GM23338 (cell line): ENCODE measurements at regions not wholly inside any gene's neighbourhood (a gene's known extent, or its start where the extent isn't known, plus 50 kb on each side); places are given as distances from the start of the nearest gene placed in this dataset.
A peak's percentile ranks its signal among the peaks of the same experiment; 100 is the strongest.

Experiments used
- ATAC-seq: fragments of 200-7000 bp; cut with Tn5 transposase; 3 replicates; pipeline ENCODE4 v1.9.1; 2020
- DNase-seq: peaks from one replicate; pipeline ENCODE4 v3.0.0-alpha.2; 2015; ENCODE audit warnings: low spot score
- H2AFZ ChIP-seq: fragments of 200-600 bp; sonication (generic); 2 replicates; pipeline ENCODE4 v1.8.0; 2016; ENCODE audit warnings: antibody characterized with exemption, mild to moderate bottlenecking, moderate library complexity
- H3F3A ChIP-seq: fragments of 200-600 bp; sonication (generic); replicated peaks from 2 replicates; pipeline ENCODE4 v1.8.0; 2017; ENCODE audit warnings: antibody characterized with exemption, mixed run types, low read depth
- H3K27ac ChIP-seq: fragments of 200-600 bp; sonication (generic); 2 replicates; pipeline ENCODE4 v1.6.1; 2016; ENCODE audit warnings: low read depth
- H3K27me3 ChIP-seq: fragments of 200-600 bp; sonication (generic); 2 replicates; pipeline ENCODE4 v1.8.0; 2016; ENCODE audit warnings: mild to moderate bottlenecking, mixed run types, moderate library complexity; ENCODE audit not compliant: insufficient read depth
- H3K36me3 ChIP-seq: fragments of 200-600 bp; sonication (generic); 2 replicates; pipeline ENCODE4 v1.8.0; 2016; ENCODE audit warnings: mild to moderate bottlenecking; ENCODE audit not compliant: insufficient read depth
- H3K4me1 ChIP-seq: fragments of 200-600 bp; sonication (generic); 2 replicates; pipeline ENCODE4 v1.8.0; 2016; ENCODE audit warnings: mild to moderate bottlenecking, moderate library complexity; ENCODE audit not compliant: insufficient read depth
- H3K4me2 ChIP-seq: fragments of 200-600 bp; sonication (generic); 2 replicates; pipeline ENCODE4 v1.7.1; 2017; ENCODE audit warnings: mixed run types
- H3K4me3 ChIP-seq: fragments of 200-600 bp; sonication (generic); 2 replicates; pipeline ENCODE4 v1.6.1; 2016; ENCODE audit warnings: mixed run types
- H3K79me2 ChIP-seq: fragments of 200-600 bp; sonication (generic); replicated peaks from 2 replicates; pipeline ENCODE4 v1.8.0; 2017; ENCODE audit warnings: mild to moderate bottlenecking; ENCODE audit not compliant: insufficient read depth
- H3K9me2 ChIP-seq: fragments of 200-600 bp; sonication (generic); 2 replicates; pipeline ENCODE4 v1.8.0; 2017; ENCODE audit not compliant: insufficient read depth
- H4K20me1 ChIP-seq: fragments of 200-600 bp; sonication (generic); replicated peaks from 2 replicates; pipeline ENCODE4 v1.8.0; 2017; ENCODE audit warnings: mild to moderate bottlenecking; ENCODE audit not compliant: insufficient read depth
- H3K27ac Mint-ChIP-seq: 2 replicates; pipeline ENCODE4 v1.8.0; 2020; ENCODE audit warnings: inconsistent platforms, mild to moderate bottlenecking, moderate library complexity, mixed read lengths
- H3K27me3 Mint-ChIP-seq: 3 replicates; pipeline ENCODE4 v1.8.0; 2022; ENCODE audit warnings: low read depth, mild to moderate bottlenecking, moderate library complexity, mixed read lengths, inconsistent platforms; ENCODE audit not compliant: insufficient read depth, poor library complexity
- H3K36me3 Mint-ChIP-seq: 3 replicates; pipeline ENCODE4 v1.8.0; 2021; ENCODE audit warnings: low read depth, mild to moderate bottlenecking, inconsistent platforms, moderate library complexity, mixed read lengths
- H3K4me1 Mint-ChIP-seq: 3 replicates; pipeline ENCODE4 v1.8.0; 2020; ENCODE audit warnings: mild to moderate bottlenecking, inconsistent platforms, mixed read lengths
- H3K4me3 Mint-ChIP-seq: 3 replicates; pipeline ENCODE4 v1.8.0; 2021; ENCODE audit warnings: moderate library complexity, mild to moderate bottlenecking, inconsistent platforms, mixed read lengths
- H3K9me3 Mint-ChIP-seq: 3 replicates; pipeline ENCODE4 v1.8.0; 2020; ENCODE audit warnings: moderate library complexity, mild to moderate bottlenecking, inconsistent platforms, mixed read lengths
- CREB1 ChIP-seq: fragments of 250-450 bp; sonication (Bioruptor Pico); IDR thresholded peaks from 2 replicates; pipeline ENCODE4 v1.5.0; 2020; ENCODE audit warnings: low read depth, mild to moderate bottlenecking, moderate library complexity
- EZH2 ChIP-seq: fragments of 200-600 bp; sonication (generic); IDR thresholded peaks from one replicate; pipeline ENCODE4 v1.8.0; 2017; ENCODE audit warnings: antibody characterized with exemption, mild to moderate bottlenecking, low read depth; ENCODE audit not compliant: unreplicated experiment
- EZH2phosphoT487 ChIP-seq: fragments of 200-600 bp; sonication (generic); IDR thresholded peaks from one replicate; pipeline ENCODE4 v1.8.1; 2018; ENCODE audit warnings: antibody characterized with exemption; ENCODE audit not compliant: unreplicated experiment
- JUNB ChIP-seq: IDR thresholded peaks from one replicate; pipeline ENCODE4 v1.6.1; 2016; ENCODE audit warnings: antibody characterized with exemption; ENCODE audit not compliant: unreplicated experiment
- NANOG ChIP-seq: IDR thresholded peaks from 2 replicates; pipeline ENCODE4 v1.6.1; 2016; ENCODE audit warnings: antibody characterized with exemption, borderline replicate concordance
- POLR2AphosphoS5 ChIP-seq: IDR thresholded peaks from 2 replicates; pipeline ENCODE4 v1.6.1; 2016; ENCODE audit warnings: antibody characterized with exemption, low read depth
- STAT1 ChIP-seq: IDR thresholded peaks from one replicate; pipeline ENCODE4 v1.6.1; 2016; ENCODE audit warnings: antibody characterized with exemption; ENCODE audit not compliant: unreplicated experiment
- ZNF114 ChIP-seq: fragments of 250-450 bp; sonication (Bioruptor Pico); IDR thresholded peaks from 2 replicates; pipeline ENCODE4 v1.5.0; 2020; ENCODE audit warnings: mild to moderate bottlenecking, moderate library complexity
- ZNF331 ChIP-seq: fragments of 250-450 bp; sonication (Bioruptor Pico); IDR thresholded peaks from 2 replicates; pipeline ENCODE4 v1.5.0; 2020; ENCODE audit warnings: low read depth, mild to moderate bottlenecking, moderate library complexity
- TF ChIP-seq, protein P1 (sequence below), 2 experiments: fragments of 200-600 bp in 1 of 2; sonication (generic) in 1 of 2; conservative IDR thresholded peaks; 2 replicates each; pipeline versions ENCODE4 v1.5.1 to v1.6.1; 2016 to 2017; ENCODE audit warnings: antibody characterized with exemption in 2 of 2, low read depth in 2 of 2, mild to moderate bottlenecking in 2 of 2, moderate library complexity in 1 of 2
- TF ChIP-seq, protein P2 (sequence below): IDR thresholded peaks from one replicate; pipeline ENCODE4 v1.6.1; 2018; ENCODE audit warnings: antibody characterized with exemption; ENCODE audit not compliant: unreplicated experiment
- TF ChIP-seq, protein P3 (sequence below): fragments of 250-450 bp; sonication (Bioruptor Pico); IDR thresholded peaks from 2 replicates; pipeline ENCODE4 v1.5.0; 2020; ENCODE audit warnings: mild to moderate bottlenecking, moderate library complexity
- TF ChIP-seq, protein P4 (sequence below): IDR thresholded peaks from 2 replicates; pipeline ENCODE4 v1.6.1; 2016; ENCODE audit warnings: antibody characterized with exemption

DNA sequence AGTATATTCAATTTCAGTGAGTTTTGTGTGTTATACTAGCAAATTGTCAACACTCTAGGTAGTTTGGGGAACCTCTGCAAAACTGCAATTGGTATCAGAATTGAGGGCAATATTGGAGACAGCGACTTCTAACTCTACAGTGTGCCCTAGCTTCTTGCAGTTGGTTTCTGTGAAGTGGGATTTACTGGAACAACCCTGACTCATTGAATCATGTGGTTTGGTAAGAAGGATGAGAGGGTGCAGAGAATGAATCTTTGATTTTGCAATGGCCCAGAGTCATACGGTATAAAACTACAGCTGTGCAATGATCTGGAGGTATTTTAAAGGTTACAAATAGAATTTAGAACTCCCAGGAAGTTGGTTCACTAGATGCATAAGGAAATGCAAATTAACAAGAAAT, 129.1 kb upstream of the PPP1R3A start:
- peak overlapping the region; percentile 54; the same call in 1 of the 2 replicates for H2AFZ ChIP-seq
- ATAC-seq (no peak), DNase-seq (no peak)

More for the DNA sequence above, 129.1 kb upstream of the PPP1R3A start:
- H3K4me1 ChIP-seq, result no peaks in the 10 kb centered on the region
- H3K4me2 ChIP-seq, result no peak overlapping the region
- H3K79me2 ChIP-seq, result no peaks in the 10 kb centered on the region
- Mint-ChIP-seq H3K27ac (no peak overlapping the region), H3K4me3 (no peak overlapping the region), H3K36me3 (no peaks in the 10 kb centered on the region), H3K4me1 (no peaks in the 10 kb centered on the region; the same call in 2 of the 3 replicates), H3K27me3 (no peaks in the 10 kb centered on the region), H3K9me3 (no peaks in the 10 kb centered on the region)
- H3K36me3 ChIP-seq, result no peaks in the 10 kb centered on the region
- H3K4me3 ChIP-seq, result no peak overlapping the region
- no peaks in the 10 kb centered on the region for H3F3A ChIP-seq
- H4K20me1 ChIP-seq, result no peaks in the 10 kb centered on the region
- H3K27me3 ChIP-seq, result no peaks in the 10 kb centered on the region
- no peak for TF ChIP-seq EZH2phosphoT487
- TF ChIP-seq EZH2, result no peak
- TF ChIP-seq ZNF331 (CRISPR knock-in tag), result no peak
- TF ChIP-seq NANOG, result no peak
- no peak for TF ChIP-seq ZNF114 (CRISPR knock-in tag)
- TF ChIP-seq, protein P1, sequence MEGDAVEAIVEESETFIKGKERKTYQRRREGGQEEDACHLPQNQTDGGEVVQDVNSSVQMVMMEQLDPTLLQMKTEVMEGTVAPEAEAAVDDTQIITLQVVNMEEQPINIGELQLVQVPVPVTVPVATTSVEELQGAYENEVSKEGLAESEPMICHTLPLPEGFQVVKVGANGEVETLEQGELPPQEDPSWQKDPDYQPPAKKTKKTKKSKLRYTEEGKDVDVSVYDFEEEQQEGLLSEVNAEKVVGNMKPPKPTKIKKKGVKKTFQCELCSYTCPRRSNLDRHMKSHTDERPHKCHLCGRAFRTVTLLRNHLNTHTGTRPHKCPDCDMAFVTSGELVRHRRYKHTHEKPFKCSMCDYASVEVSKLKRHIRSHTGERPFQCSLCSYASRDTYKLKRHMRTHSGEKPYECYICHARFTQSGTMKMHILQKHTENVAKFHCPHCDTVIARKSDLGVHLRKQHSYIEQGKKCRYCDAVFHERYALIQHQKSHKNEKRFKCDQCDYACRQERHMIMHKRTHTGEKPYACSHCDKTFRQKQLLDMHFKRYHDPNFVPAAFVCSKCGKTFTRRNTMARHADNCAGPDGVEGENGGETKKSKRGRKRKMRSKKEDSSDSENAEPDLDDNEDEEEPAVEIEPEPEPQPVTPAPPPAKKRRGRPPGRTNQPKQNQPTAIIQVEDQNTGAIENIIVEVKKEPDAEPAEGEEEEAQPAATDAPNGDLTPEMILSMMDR (conservative IDR thresholded peaks at IDR 0.05; ENCODE audit: low read depth in 2 of 2), result no peak
- no peak for TF ChIP-seq CREB1 (CRISPR knock-in tag)
- TF ChIP-seq STAT1, result no peak
- no peak for TF ChIP-seq JUNB
- TF ChIP-seq POLR2AphosphoS5, result no peak
- TF ChIP-seq, protein P2, sequence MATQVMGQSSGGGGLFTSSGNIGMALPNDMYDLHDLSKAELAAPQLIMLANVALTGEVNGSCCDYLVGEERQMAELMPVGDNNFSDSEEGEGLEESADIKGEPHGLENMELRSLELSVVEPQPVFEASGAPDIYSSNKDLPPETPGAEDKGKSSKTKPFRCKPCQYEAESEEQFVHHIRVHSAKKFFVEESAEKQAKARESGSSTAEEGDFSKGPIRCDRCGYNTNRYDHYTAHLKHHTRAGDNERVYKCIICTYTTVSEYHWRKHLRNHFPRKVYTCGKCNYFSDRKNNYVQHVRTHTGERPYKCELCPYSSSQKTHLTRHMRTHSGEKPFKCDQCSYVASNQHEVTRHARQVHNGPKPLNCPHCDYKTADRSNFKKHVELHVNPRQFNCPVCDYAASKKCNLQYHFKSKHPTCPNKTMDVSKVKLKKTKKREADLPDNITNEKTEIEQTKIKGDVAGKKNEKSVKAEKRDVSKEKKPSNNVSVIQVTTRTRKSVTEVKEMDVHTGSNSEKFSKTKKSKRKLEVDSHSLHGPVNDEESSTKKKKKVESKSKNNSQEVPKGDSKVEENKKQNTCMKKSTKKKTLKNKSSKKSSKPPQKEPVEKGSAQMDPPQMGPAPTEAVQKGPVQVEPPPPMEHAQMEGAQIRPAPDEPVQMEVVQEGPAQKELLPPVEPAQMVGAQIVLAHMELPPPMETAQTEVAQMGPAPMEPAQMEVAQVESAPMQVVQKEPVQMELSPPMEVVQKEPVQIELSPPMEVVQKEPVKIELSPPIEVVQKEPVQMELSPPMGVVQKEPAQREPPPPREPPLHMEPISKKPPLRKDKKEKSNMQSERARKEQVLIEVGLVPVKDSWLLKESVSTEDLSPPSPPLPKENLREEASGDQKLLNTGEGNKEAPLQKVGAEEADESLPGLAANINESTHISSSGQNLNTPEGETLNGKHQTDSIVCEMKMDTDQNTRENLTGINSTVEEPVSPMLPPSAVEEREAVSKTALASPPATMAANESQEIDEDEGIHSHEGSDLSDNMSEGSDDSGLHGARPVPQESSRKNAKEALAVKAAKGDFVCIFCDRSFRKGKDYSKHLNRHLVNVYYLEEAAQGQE, result no peak
- TF ChIP-seq, protein P3, sequence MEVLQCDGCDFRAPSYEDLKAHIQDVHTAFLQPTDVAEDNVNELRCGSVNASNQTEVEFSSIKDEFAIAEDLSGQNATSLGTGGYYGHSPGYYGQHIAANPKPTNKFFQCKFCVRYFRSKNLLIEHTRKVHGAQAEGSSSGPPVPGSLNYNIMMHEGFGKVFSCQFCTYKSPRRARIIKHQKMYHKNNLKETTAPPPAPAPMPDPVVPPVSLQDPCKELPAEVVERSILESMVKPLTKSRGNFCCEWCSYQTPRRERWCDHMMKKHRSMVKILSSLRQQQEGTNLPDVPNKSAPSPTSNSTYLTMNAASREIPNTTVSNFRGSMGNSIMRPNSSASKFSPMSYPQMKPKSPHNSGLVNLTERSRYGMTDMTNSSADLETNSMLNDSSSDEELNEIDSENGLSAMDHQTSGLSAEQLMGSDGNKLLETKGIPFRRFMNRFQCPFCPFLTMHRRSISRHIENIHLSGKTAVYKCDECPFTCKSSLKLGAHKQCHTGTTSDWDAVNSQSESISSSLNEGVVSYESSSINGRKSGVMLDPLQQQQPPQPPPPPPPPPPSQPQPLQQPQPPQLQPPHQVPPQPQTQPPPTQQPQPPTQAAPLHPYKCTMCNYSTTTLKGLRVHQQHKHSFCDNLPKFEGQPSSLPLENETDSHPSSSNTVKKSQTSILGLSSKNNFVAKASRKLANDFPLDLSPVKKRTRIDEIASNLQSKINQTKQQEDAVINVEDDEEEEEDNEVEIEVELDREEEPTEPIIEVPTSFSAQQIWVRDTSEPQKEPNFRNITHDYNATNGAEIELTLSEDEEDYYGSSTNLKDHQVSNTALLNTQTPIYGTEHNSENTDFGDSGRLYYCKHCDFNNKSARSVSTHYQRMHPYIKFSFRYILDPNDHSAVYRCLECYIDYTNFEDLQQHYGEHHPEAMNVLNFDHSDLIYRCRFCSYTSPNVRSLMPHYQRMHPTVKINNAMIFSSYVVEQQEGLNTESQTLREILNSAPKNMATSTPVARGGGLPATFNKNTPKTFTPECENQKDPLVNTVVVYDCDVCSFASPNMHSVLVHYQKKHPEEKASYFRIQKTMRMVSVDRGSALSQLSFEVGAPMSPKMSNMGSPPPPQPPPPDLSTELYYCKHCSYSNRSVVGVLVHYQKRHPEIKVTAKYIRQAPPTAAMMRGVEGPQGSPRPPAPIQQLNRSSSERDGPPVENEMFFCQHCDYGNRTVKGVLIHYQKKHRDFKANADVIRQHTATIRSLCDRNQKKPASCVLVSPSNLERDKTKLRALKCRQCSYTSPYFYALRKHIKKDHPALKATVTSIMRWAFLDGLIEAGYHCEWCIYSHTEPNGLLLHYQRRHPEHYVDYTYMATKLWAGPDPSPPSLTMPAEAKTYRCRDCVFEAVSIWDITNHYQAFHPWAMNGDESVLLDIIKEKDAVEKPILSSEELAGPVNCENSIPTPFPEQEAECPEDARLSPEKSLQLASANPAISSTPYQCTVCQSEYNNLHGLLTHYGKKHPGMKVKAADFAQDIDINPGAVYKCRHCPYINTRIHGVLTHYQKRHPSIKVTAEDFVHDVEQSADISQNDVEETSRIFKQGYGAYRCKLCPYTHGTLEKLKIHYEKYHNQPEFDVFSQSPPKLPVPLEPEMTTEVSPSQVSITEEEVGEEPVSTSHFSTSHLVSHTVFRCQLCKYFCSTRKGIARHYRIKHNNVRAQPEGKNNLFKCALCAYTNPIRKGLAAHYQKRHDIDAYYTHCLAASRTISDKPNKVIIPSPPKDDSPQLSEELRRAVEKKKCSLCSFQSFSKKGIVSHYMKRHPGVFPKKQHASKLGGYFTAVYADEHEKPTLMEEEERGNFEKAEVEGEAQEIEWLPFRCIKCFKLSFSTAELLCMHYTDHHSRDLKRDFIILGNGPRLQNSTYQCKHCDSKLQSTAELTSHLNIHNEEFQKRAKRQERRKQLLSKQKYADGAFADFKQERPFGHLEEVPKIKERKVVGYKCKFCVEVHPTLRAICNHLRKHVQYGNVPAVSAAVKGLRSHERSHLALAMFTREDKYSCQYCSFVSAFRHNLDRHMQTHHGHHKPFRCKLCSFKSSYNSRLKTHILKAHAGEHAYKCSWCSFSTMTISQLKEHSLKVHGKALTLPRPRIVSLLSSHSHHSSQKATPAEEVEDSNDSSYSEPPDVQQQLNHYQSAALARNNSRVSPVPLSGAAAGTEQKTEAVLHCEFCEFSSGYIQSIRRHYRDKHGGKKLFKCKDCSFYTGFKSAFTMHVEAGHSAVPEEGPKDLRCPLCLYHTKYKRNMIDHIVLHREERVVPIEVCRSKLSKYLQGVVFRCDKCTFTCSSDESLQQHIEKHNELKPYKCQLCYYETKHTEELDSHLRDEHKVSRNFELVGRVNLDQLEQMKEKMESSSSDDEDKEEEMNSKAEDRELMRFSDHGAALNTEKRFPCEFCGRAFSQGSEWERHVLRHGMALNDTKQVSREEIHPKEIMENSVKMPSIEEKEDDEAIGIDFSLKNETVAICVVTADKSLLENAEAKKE (CRISPR knock-in tag), result no peak
- TF ChIP-seq, protein P4, sequence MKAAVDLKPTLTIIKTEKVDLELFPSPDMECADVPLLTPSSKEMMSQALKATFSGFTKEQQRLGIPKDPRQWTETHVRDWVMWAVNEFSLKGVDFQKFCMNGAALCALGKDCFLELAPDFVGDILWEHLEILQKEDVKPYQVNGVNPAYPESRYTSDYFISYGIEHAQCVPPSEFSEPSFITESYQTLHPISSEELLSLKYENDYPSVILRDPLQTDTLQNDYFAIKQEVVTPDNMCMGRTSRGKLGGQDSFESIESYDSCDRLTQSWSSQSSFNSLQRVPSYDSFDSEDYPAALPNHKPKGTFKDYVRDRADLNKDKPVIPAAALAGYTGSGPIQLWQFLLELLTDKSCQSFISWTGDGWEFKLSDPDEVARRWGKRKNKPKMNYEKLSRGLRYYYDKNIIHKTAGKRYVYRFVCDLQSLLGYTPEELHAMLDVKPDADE, result no peak
- H3K27ac ChIP-seq, result no peak overlapping the region
- H3K9me2 ChIP-seq, result no peaks in the 10 kb centered on the region
